Endothelial cell of umbilical vein (primary cell): ENCODE measurements at regions not wholly inside any gene's neighbourhood (a gene's known extent, or its start where the extent isn't known, plus 50 kb on each side); places are given as distances from the start of the nearest gene placed in this dataset.

Source experiments
- BruUV-seq: library from RNA; stranded (reverse); fragments of 400-500 nt; replicated peaks from 2 replicates; lab custom pipeline; 2021; lab: Mats Ljungman, UMichigan
- CTCF ChIA-PET: fragments of 300-600, 350-600 bp; sonication (Branson Sonifier 250); formaldehyde crosslinking; loops from one replicate; lab custom pipeline; 2021; ENCODE audit warnings: antibody characterized with exemption, inconsistent platforms; lab: Charles Lee
- POLR2A ChIA-PET: fragments of 300-600, 350-600 bp; sonication (Branson Sonifier 250); formaldehyde crosslinking; loops from one replicate; lab custom pipeline; 2021; ENCODE audit warnings: antibody characterized with exemption, inconsistent platforms; lab: Charles Lee
- DNase-seq: peaks from one replicate; pipeline ENCODE4 v3.0.0-alpha.2; 2011; ENCODE audit warnings: low read depth, low spot score
- FAIRE-seq: peaks from 2 replicates; lab custom pipeline; 2011; peaks lifted over from hg19 to GRCh38; lab: Jason Lieb, UNC
- H2AFZ ChIP-seq: 2 replicates; pipeline ENCODE4 v1.6.0; 2012; ENCODE audit warnings: low read depth, low read length, control low read depth, inconsistent platforms
- H3K27ac ChIP-seq: 2 replicates; pipeline ENCODE4 v1.5.1; 2011; ENCODE audit warnings: low read depth, mild to moderate bottlenecking, control low read depth, low read length, moderate library complexity; ENCODE audit not compliant: insufficient read depth
- H3K27me3 ChIP-seq, 2 experiments: 2 replicates each; pipeline versions ENCODE4 v1.6.0 to v1.6.1; 2011; ENCODE audit warnings: low read length in 2 of 2, mixed read lengths in 1 of 2; ENCODE audit not compliant: control insufficient read depth in 2 of 2, insufficient read depth in 2 of 2
- H3K36me3 ChIP-seq, 2 experiments: 2 replicates in 1 of 2; 3 replicates in 1 of 2; pipeline ENCODE4 v1.5.1; 2011; ENCODE audit warnings: low read length in 2 of 2, mild to moderate bottlenecking in 1 of 2, moderate library complexity in 1 of 2; ENCODE audit not compliant: control insufficient read depth in 2 of 2, insufficient read depth in 2 of 2; ENCODE audit errors: extremely low read depth in 1 of 2
- H3K4me1 ChIP-seq: 3 replicates; pipeline ENCODE4 v1.5.1; 2011; ENCODE audit warnings: mild to moderate bottlenecking, low read length; ENCODE audit not compliant: control insufficient read depth, insufficient read depth; ENCODE audit errors: extremely low read depth
- H3K4me2 ChIP-seq: 2 replicates; pipeline ENCODE4 v1.6.1; 2011; ENCODE audit warnings: low read length, control low read depth, mixed read lengths; ENCODE audit not compliant: insufficient read depth
- H3K4me3 ChIP-seq, 3 experiments: fragments of 200-600 bp in 1 of 3; sonication (generic), shearing (Covaris generic) in 1 of 3; replicated peaks in 1 of 3; 2 replicates each; pipeline ENCODE4 v1.5.1; 2011 to 2016; ENCODE audit warnings: control low read depth in 3 of 3, low read length in 3 of 3, mild to moderate bottlenecking in 2 of 3, inconsistent platforms in 1 of 3, low read depth in 1 of 3, moderate library complexity in 1 of 3; ENCODE audit not compliant: insufficient read depth in 1 of 3
- H3K79me2 ChIP-seq: 2 replicates; pipeline ENCODE4 v1.6.0; 2012; ENCODE audit warnings: low read length, inconsistent platforms; ENCODE audit not compliant: control insufficient read depth, insufficient read depth
- H3K9ac ChIP-seq: replicated peaks from 2 replicates; pipeline ENCODE3; 2011; ENCODE audit warnings: low read length, control low read depth; ENCODE audit not compliant: insufficient read depth; ENCODE audit errors: extremely low read depth
- H3K9me1 ChIP-seq: replicated peaks from 3 replicates; pipeline ENCODE4 v1.6.0; 2011; ENCODE audit warnings: mild to moderate bottlenecking, low read length; ENCODE audit not compliant: control insufficient read depth, insufficient read depth; ENCODE audit errors: extremely low read depth
- H3K9me3 ChIP-seq: replicated peaks from 2 replicates; pipeline ENCODE4 v1.5.1; 2012; ENCODE audit warnings: low read length, inconsistent platforms; ENCODE audit not compliant: control insufficient read depth, insufficient read depth
- H4K20me1 ChIP-seq: replicated peaks from 2 replicates; pipeline ENCODE3; 2011; ENCODE audit warnings: mild to moderate bottlenecking, low read length; ENCODE audit not compliant: control insufficient read depth, insufficient read depth; ENCODE audit errors: extremely low read depth
- EZH2 ChIP-seq: IDR thresholded peaks from 2 replicates; pipeline ENCODE4 v1.6.1; 2012; ENCODE audit warnings: borderline replicate concordance, low read depth, mild to moderate bottlenecking, moderate library complexity, low read length, inconsistent platforms; ENCODE audit not compliant: severe bottlenecking
- FOS ChIP-seq: IDR thresholded peaks from 2 replicates; pipeline ENCODE4 v1.6.1; 2011; ENCODE audit warnings: mild to moderate bottlenecking, low read length, moderate library complexity, borderline replicate concordance; ENCODE audit not compliant: insufficient read depth
- GATA2 ChIP-seq: IDR thresholded peaks from 2 replicates; pipeline ENCODE4 v1.7.0; 2011; ENCODE audit warnings: low read depth, mild to moderate bottlenecking, moderate library complexity, mixed read lengths, low read length; ENCODE audit not compliant: insufficient read length, insufficient read depth
- JUN ChIP-seq: IDR thresholded peaks from 2 replicates; pipeline ENCODE4 v1.6.1; 2011; ENCODE audit warnings: borderline replicate concordance, low read depth; ENCODE audit not compliant: insufficient read length, insufficient read depth
- MYC ChIP-seq: IDR thresholded peaks from one replicate; pipeline ENCODE4 v1.6.1; 2011; ENCODE audit warnings: mild to moderate bottlenecking, low read depth, low read length
- dilution Hi-C: fragments of 300-500 bp; cut with MboI; formaldehyde crosslinking; loops from one replicate; pipeline ENCODE4 v1.15.0; 2019; ENCODE audit warnings: low sequenced_read_pairs; ENCODE audit not compliant: extremely low pct_ligation_motif_present
- intact Hi-C: fragments of 100-400 bp; cut with micrococcal nuclease; formaldehyde crosslinking; loops from one replicate; pipeline ENCODE4 v1.10.0; 2022
- TF ChIP-seq, protein P1 (sequence below), 2 donors: IDR thresholded peaks; 1 replicate in 1 of 2; 2 replicates in 1 of 2; pipeline ENCODE4 v1.5.1; 2011; ENCODE audit warnings: low read length in 2 of 2, mild to moderate bottlenecking in 2 of 2, moderate library complexity in 2 of 2, control low read depth in 1 of 2, inconsistent platforms in 1 of 2, low read depth in 1 of 2; ENCODE audit not compliant: insufficient read depth in 1 of 2; ENCODE audit errors: extremely low read depth in 1 of 2
- TF ChIP-seq, protein P2 (sequence below): IDR thresholded peaks from 2 replicates; pipeline ENCODE4 v1.6.1; 2011; ENCODE audit not compliant: insufficient read depth, insufficient read length

DNA sequence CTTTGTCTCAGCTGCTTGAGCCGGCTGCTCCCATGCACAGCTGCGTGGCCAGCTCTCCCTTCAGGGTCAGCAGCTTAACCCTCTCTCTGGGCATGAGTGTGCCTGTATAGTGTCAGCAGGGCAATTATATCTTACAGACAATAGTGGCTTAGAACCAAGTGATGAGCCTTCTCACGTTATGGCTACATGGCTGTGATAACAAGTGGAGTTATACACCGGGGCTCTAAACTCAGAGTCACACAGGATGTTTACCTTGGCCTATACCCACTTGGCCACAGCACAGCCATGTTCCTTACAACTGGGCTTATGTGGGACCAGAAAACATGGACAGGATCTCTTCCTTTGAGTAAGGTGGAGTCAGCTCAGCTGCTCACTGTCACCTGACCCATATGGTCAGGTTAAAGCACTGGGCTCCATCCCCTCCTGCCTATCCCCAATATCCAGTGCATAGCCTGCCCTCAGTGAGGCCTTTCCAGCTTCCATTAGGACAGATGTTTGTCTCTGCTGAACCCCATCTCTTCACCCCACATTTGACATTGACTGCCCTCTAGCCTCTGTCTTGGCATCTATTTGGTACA lies 294.2 kb upstream of the NCKAP5 start:
- Histone ChIP-seq H3K4me3 (no peak overlapping the region), H3K9ac (no peak overlapping the region), H2AFZ (no peak overlapping the region), H3K9me3 (no peaks in the 10 kb centered on the region), H3K9me1 (no peaks in the 10 kb centered on the region), H4K20me1 (no peaks in the 10 kb centered on the region), H3K36me3 (no peaks in the 10 kb centered on the region), H3K27me3 (peaks cover 0 to 7% of the 10 kb centered on the region in 2 experiments), H3K79me2 (no peaks in the 10 kb centered on the region), H3K4me2 (no peak overlapping the region), H3K27ac (no peak overlapping the region), H3K4me1 (no peaks in the 10 kb centered on the region)
- no peak for DNase-seq
- dilution Hi-C loops (no loop called here), intact Hi-C loops (no loop called here)
- ChIA-PET CTCF (no interaction called here), POLR2A (no interaction called here)
- FAIRE-seq = no peak
- BruUV-seq = no TSS peak
- TF ChIP-seq, protein P1, sequence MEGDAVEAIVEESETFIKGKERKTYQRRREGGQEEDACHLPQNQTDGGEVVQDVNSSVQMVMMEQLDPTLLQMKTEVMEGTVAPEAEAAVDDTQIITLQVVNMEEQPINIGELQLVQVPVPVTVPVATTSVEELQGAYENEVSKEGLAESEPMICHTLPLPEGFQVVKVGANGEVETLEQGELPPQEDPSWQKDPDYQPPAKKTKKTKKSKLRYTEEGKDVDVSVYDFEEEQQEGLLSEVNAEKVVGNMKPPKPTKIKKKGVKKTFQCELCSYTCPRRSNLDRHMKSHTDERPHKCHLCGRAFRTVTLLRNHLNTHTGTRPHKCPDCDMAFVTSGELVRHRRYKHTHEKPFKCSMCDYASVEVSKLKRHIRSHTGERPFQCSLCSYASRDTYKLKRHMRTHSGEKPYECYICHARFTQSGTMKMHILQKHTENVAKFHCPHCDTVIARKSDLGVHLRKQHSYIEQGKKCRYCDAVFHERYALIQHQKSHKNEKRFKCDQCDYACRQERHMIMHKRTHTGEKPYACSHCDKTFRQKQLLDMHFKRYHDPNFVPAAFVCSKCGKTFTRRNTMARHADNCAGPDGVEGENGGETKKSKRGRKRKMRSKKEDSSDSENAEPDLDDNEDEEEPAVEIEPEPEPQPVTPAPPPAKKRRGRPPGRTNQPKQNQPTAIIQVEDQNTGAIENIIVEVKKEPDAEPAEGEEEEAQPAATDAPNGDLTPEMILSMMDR (IDR thresholded peaks at IDR 0.05; ENCODE audit: extremely low read depth in 1 of 2, insufficient read depth in 1 of 2, low read depth in 1 of 2, low read length in 2 of 2) = no peak
- TF ChIP-seq EZH2 (no peak), GATA2 (no peak), FOS (no peak), JUN (no peak), MYC (no peak)
- TF ChIP-seq, protein P2, sequence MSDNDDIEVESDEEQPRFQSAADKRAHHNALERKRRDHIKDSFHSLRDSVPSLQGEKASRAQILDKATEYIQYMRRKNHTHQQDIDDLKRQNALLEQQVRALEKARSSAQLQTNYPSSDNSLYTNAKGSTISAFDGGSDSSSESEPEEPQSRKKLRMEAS = no peak
